Peyer's patch (tissue), 4 donors: ENCODE measurements at regions not wholly inside any gene's neighbourhood (a gene's known extent, or its start where the extent isn't known, plus 50 kb on each side); places are given as distances from the start of the nearest gene placed in this dataset.

Experiments used
- POLR2A ChIP-seq, 2 donors: fragments of 450-650 bp; IDR thresholded peaks; one replicate each; pipeline ENCODE4 v1.5.1; 2017; ENCODE audit warnings: antibody characterized with exemption in 2 of 2, mild to moderate bottlenecking in 2 of 2, moderate library complexity in 2 of 2
- TF ChIP-seq, protein P1 (sequence below), 6 experiments: fragments of 450-650 bp in 4 of 6; fragments of 200-600 bp in 2 of 6; sonication (generic) in 1 of 6; IDR thresholded peaks; one replicate each; pipeline ENCODE4 v1.5.1; 2017 to 2019; ENCODE audit warnings: antibody characterized with exemption in 6 of 6, mild to moderate bottlenecking in 3 of 6, moderate library complexity in 1 of 6

DNA sequence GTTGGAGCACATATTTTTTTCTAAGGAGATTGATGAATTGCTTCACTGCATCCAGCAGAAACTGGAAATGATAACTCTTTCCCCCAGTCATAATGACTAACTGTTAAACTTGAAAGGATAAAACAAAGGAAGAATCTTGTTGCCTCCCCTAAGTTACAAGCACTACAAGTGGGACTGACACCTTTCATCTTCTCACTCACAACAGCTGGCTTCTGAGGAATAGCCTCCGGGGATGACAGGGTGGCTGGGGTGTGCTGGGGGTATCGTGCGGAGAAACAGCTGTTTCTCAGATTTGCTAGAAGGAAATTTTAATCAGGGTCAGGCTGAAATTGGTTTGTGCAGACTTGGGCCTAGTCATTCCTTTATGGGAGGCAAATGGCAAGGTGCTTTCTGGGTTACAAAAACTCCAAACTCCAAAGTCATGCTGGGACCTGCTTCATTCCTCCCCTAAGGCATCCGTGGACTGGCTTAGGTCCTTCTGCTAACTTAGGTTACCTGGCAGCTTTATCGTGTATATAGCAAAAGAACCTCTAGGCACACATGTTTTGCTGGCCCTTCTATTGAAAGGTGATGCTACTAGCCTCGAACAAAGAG lies 557.2 kb downstream of the TOX3 start:
- TF ChIP-seq, protein P1, sequence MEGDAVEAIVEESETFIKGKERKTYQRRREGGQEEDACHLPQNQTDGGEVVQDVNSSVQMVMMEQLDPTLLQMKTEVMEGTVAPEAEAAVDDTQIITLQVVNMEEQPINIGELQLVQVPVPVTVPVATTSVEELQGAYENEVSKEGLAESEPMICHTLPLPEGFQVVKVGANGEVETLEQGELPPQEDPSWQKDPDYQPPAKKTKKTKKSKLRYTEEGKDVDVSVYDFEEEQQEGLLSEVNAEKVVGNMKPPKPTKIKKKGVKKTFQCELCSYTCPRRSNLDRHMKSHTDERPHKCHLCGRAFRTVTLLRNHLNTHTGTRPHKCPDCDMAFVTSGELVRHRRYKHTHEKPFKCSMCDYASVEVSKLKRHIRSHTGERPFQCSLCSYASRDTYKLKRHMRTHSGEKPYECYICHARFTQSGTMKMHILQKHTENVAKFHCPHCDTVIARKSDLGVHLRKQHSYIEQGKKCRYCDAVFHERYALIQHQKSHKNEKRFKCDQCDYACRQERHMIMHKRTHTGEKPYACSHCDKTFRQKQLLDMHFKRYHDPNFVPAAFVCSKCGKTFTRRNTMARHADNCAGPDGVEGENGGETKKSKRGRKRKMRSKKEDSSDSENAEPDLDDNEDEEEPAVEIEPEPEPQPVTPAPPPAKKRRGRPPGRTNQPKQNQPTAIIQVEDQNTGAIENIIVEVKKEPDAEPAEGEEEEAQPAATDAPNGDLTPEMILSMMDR (IDR thresholded peaks at IDR 0.05), result no peak
- no peak for TF ChIP-seq POLR2A (IDR thresholded peaks at IDR 0.05)
